H1 (cell line): ENCODE measurements at regions not wholly inside any gene's neighbourhood (a gene's known extent, or its start where the extent isn't known, plus 50 kb on each side); places are given as distances from the start of the nearest gene placed in this dataset.

Experiments
- CTCF ChIA-PET: fragments of 300-600 bp; sonication (Branson Sonifier 250); formaldehyde crosslinking; loops from one replicate; lab custom pipeline; 2021; ENCODE audit not compliant: partially characterized antibody; lab: Charles Lee
- POLR2A ChIA-PET: fragments of 300-600 bp; sonication (Branson Sonifier 250); formaldehyde crosslinking; loops from one replicate; lab custom pipeline; 2021; ENCODE audit warnings: inconsistent platforms; ENCODE audit not compliant: partially characterized antibody; lab: Charles Lee
- DNase-seq, 2 experiments: peaks; one replicate each; pipeline versions ENCODE4 v3.0.0 to v3.0.0-alpha.2; 2010 to 2022; ENCODE audit warnings: low spot score in 2 of 2, low read depth in 1 of 2, mixed read lengths in 1 of 2
- FAIRE-seq: peaks from 2 replicates; lab custom pipeline; 2011; peaks lifted over from hg19 to GRCh38; lab: Jason Lieb, UNC
- H2AFZ ChIP-seq: 2 replicates; pipeline ENCODE4 v1.8.1; 2012; ENCODE audit warnings: low read length, inconsistent platforms
- H2AK5ac ChIP-seq: 2 replicates; pipeline ENCODE4 v1.6.1; 2013; ENCODE audit warnings: low read depth, low read length
- H2BK120ac ChIP-seq: replicated peaks from 2 replicates; pipeline ENCODE3; 2013; ENCODE audit warnings: low read depth, low read length, inconsistent platforms
- H2BK12ac ChIP-seq: 2 replicates; pipeline ENCODE4 v1.6.1; 2013; ENCODE audit warnings: low read depth, low read length
- H2BK15ac ChIP-seq: 2 replicates; pipeline ENCODE4 v1.6.1; 2013; ENCODE audit warnings: low read length
- H2BK20ac ChIP-seq: 2 replicates; pipeline ENCODE4 v1.6.1; 2013; ENCODE audit warnings: low read length
- H2BK5ac ChIP-seq: 2 replicates; pipeline ENCODE4 v1.6.1; 2013; ENCODE audit warnings: low read depth, low read length
- H3K14ac ChIP-seq: 2 replicates; pipeline ENCODE4 v1.6.1; 2013; ENCODE audit warnings: inconsistent platforms; ENCODE audit not compliant: insufficient read length
- H3K18ac ChIP-seq: 2 replicates; pipeline ENCODE4 v1.6.1; 2013; ENCODE audit warnings: low read length; ENCODE audit errors: extremely low read depth
- H3K23ac ChIP-seq: 2 replicates; pipeline ENCODE4 v1.6.1; 2013; ENCODE audit warnings: inconsistent platforms; ENCODE audit not compliant: insufficient read length
- H3K23me2 ChIP-seq: 2 replicates; pipeline ENCODE4 v1.6.1; 2013; ENCODE audit warnings: low read depth, low read length
- H3K27ac ChIP-seq: 2 replicates; pipeline ENCODE4 v1.6.1; 2011; ENCODE audit warnings: low read depth, low read length, inconsistent platforms
- H3K27me3 ChIP-seq, 4 experiments: replicated peaks in 1 of 4; 1 replicate in 1 of 4; 2 replicates in 3 of 4; pipeline versions ENCODE4 v1.6.1 to v1.8.1; 2011 to 2013; ENCODE audit warnings: low read length in 3 of 4, mild to moderate bottlenecking in 3 of 4, inconsistent platforms in 2 of 4, mixed read lengths in 2 of 4, moderate library complexity in 1 of 4; ENCODE audit not compliant: control insufficient read depth in 3 of 4, insufficient read depth in 3 of 4; ENCODE audit errors: extremely low read depth in 1 of 4
- H3K36me3 ChIP-seq, 4 experiments: 2 replicates each; pipeline versions ENCODE4 v1.6.1 to v1.8.1; 2011 to 2013; ENCODE audit warnings: mild to moderate bottlenecking in 4 of 4, low read length in 3 of 4, moderate library complexity in 2 of 4, control low read depth in 1 of 4, inconsistent platforms in 1 of 4; ENCODE audit not compliant: insufficient read depth in 4 of 4, control insufficient read depth in 2 of 4
- H3K4ac ChIP-seq: replicated peaks from 2 replicates; pipeline ENCODE3; 2013; ENCODE audit warnings: low read length, low read depth, mixed read lengths, inconsistent platforms; ENCODE audit not compliant: insufficient read length
- H3K4me1 ChIP-seq, 4 experiments: replicated peaks in 1 of 4; 1 replicate in 1 of 4; 2 replicates in 3 of 4; pipeline versions ENCODE4 v1.6.1 to v1.8.1; 2011 to 2013; ENCODE audit warnings: low read length in 3 of 4, inconsistent platforms in 2 of 4, mixed read lengths in 1 of 4; ENCODE audit not compliant: insufficient read depth in 4 of 4, control insufficient read depth in 3 of 4
- H3K4me2 ChIP-seq, 2 experiments: 2 replicates each; pipeline versions ENCODE4 v1.6.1 to v1.8.1; 2011 to 2013; ENCODE audit warnings: low read depth in 2 of 2, low read length in 2 of 2, control low read depth in 1 of 2, inconsistent platforms in 1 of 2, mild to moderate bottlenecking in 1 of 2; ENCODE audit not compliant: insufficient read depth in 1 of 2
- H3K4me3 ChIP-seq, 4 experiments: fragments of 200-600, 300-600 bp in 1 of 4; sonication (generic), shearing (Covaris generic), sonication (Bioruptor Twin) in 1 of 4; 2 replicates each; pipeline versions ENCODE4 v1.5.1 to v1.8.1; 2011 to 2016; ENCODE audit warnings: low read length in 4 of 4, low read depth in 3 of 4, control low read depth in 2 of 4, inconsistent platforms in 2 of 4, mild to moderate bottlenecking in 2 of 4, mixed read lengths in 1 of 4, moderate library complexity in 1 of 4; ENCODE audit not compliant: insufficient read depth in 2 of 4; ENCODE audit errors: extremely low read depth in 1 of 4
- H3K56ac ChIP-seq: replicated peaks from 2 replicates; pipeline ENCODE3; 2013; ENCODE audit warnings: low read depth, mild to moderate bottlenecking, mixed read lengths, low read length, inconsistent platforms; ENCODE audit not compliant: insufficient read length
- H3K79me1 ChIP-seq: 2 replicates; pipeline ENCODE4 v1.6.1; 2013; ENCODE audit warnings: low read depth, low read length, control low read depth
- H3K79me2 ChIP-seq, 2 experiments: 2 replicates each; pipeline versions ENCODE4 v1.6.1 to v1.8.1; 2012 to 2013; ENCODE audit warnings: low read length in 2 of 2, mild to moderate bottlenecking in 2 of 2, inconsistent platforms in 1 of 2; ENCODE audit not compliant: insufficient read depth in 2 of 2, control insufficient read depth in 1 of 2
- H3K9ac ChIP-seq, 4 experiments: replicated peaks in 1 of 4; 1 replicate in 1 of 4; 2 replicates in 3 of 4; pipeline versions ENCODE4 v1.6.1 to v1.8.1; 2011 to 2013; ENCODE audit warnings: low read depth in 3 of 4, low read length in 3 of 4, control low read depth in 2 of 4, mild to moderate bottlenecking in 2 of 4, moderate library complexity in 2 of 4, inconsistent platforms in 1 of 4; ENCODE audit errors: extremely low read depth in 1 of 4
- H3K9me3 ChIP-seq, 2 experiments: 2 replicates each; pipeline versions ENCODE4 v1.6.1 to v1.8.1; 2012 to 2013; ENCODE audit warnings: mild to moderate bottlenecking in 2 of 2, moderate library complexity in 2 of 2, control low read depth in 1 of 2, inconsistent platforms in 1 of 2, low read depth in 1 of 2, low read length in 1 of 2, mixed read lengths in 1 of 2; ENCODE audit not compliant: insufficient read depth in 2 of 2
- H4K20me1 ChIP-seq, 2 experiments: replicated peaks in 1 of 2; 2 replicates each; pipeline versions ENCODE3 to v1.8.1; 2011 to 2013; ENCODE audit warnings: inconsistent platforms in 2 of 2, low read length in 2 of 2, mild to moderate bottlenecking in 1 of 2; ENCODE audit not compliant: insufficient read depth in 2 of 2, control insufficient read depth in 1 of 2
- H4K5ac ChIP-seq: 2 replicates; pipeline ENCODE4 v1.6.1; 2013; ENCODE audit warnings: low read length, low read depth, mixed read lengths, inconsistent platforms; ENCODE audit not compliant: insufficient read length
- H4K8ac ChIP-seq: 2 replicates; pipeline ENCODE4 v1.8.0; 2013; ENCODE audit warnings: mild to moderate bottlenecking, moderate library complexity, low read length, inconsistent platforms; ENCODE audit not compliant: insufficient read depth; ENCODE audit errors: extremely low read depth
- H4K91ac ChIP-seq: replicated peaks from 2 replicates; pipeline ENCODE3; 2013; ENCODE audit warnings: low read length, mixed read lengths, inconsistent platforms; ENCODE audit not compliant: insufficient read length
- USF2 ChIP-seq: IDR thresholded peaks from 2 replicates; pipeline ENCODE4 v1.6.1; 2011; ENCODE audit warnings: low read length, improper control_type of control experiment
- WGBS, 2 experiments: shearing (Covaris generic) in 1 of 2; methylation state at CpG; one replicate each; pipeline versions ENCODE4 v1.1.6 to v1.1.7; 2013 to 2015; ENCODE audit warnings: low lambda C conversion rate in 2 of 2, mixed read lengths in 2 of 2, inconsistent platforms in 1 of 2, low coverage in 1 of 2, missing lambda C conversion rate in 1 of 2; ENCODE audit not compliant: insufficient replicate concordance in 2 of 2, insufficient coverage in 1 of 2, insufficient read length in 1 of 2; ENCODE audit errors: extremely low coverage in 1 of 2, missing lambda C conversion rate in 1 of 2; 5-methylcytosine and 5-hydroxymethylcytosine counted together

GRCh38 chr10:130461631-130462030, 325.4 kb downstream of the GLRX3 start:
- H2BK12ac ChIP-seq: no peak overlapping the region
- no peak overlapping the region for H4K91ac ChIP-seq
- no peak overlapping the region for H2BK5ac ChIP-seq
- 90% methylated on average over 6 of the region's 6 CpGs; no CpG with 5 or more reads in 1 of the 2 experiments for WGBS, 2 experiments
- H3K4me3 ChIP-seq: no peak overlapping the region
- no peaks in the 10 kb centered on the region for H3K79me2 ChIP-seq
- no peak overlapping the region for H3K14ac ChIP-seq
- ChIA-PET POLR2A (no interaction called here), CTCF (no interaction called here)
- no peak overlapping the region for H2AK5ac ChIP-seq
- H3K23me2 ChIP-seq: no peaks in the 10 kb centered on the region
- no peak overlapping the region for H3K23ac ChIP-seq
- no peak overlapping the region for H2AFZ ChIP-seq
- H4K8ac ChIP-seq: no peak overlapping the region
- H4K5ac ChIP-seq: no peak overlapping the region
- no peak overlapping the region for H3K18ac ChIP-seq
- H2BK15ac ChIP-seq: no peak overlapping the region
- FAIRE-seq (no peak), DNase-seq (peak in 1 of 2 experiments; percentile 6)
- H3K79me1 ChIP-seq: no peaks in the 10 kb centered on the region
- no peaks in the 10 kb centered on the region for H3K27me3 ChIP-seq
- H3K56ac ChIP-seq: no peak overlapping the region
- no peak overlapping the region for H3K4ac ChIP-seq
- no peak overlapping the region for H2BK20ac ChIP-seq
- no peak overlapping the region for H2BK120ac ChIP-seq
- no peak overlapping the region for H3K27ac ChIP-seq
- no peaks in the 10 kb centered on the region for H3K9me3 ChIP-seq
- no peaks in the 10 kb centered on the region for H3K4me1 ChIP-seq
- H4K20me1 ChIP-seq: no peaks in the 10 kb centered on the region
- no peak overlapping the region for H3K9ac ChIP-seq
- H3K4me2 ChIP-seq: no peak overlapping the region
- no peaks in the 10 kb centered on the region for H3K36me3 ChIP-seq
- TF ChIP-seq USF2: no peak
